Ovary (tissue), 3 donors: ENCODE measurements at regions not wholly inside any gene's neighbourhood (a gene's known extent, or its start where the extent isn't known, plus 50 kb on each side); places are given as distances from the start of the nearest gene placed in this dataset.

Experiments used
- EP300 ChIP-seq: sonication (generic); formaldehyde crosslinking; IDR thresholded peaks from one replicate; pipeline ENCODE4 v1.6.1; 2017; ENCODE audit warnings: antibody characterized with exemption
- POLR2A ChIP-seq: fragments of 450-650 bp; IDR thresholded peaks from one replicate; pipeline ENCODE4 v1.6.1; 2017; ENCODE audit warnings: antibody characterized with exemption, mild to moderate bottlenecking, moderate library complexity
- TF ChIP-seq, protein P1 (sequence below), 3 donors: fragments of 450-650 bp in 2 of 3; fragments of 200-600 bp in 1 of 3; IDR thresholded peaks; one replicate each; pipeline versions ENCODE4 v1.5.1 to v1.8.0; 2016 to 2022; ENCODE audit warnings: antibody characterized with exemption in 3 of 3, mild to moderate bottlenecking in 1 of 3
- donor health status: DM: no; HTN: no; CAD: no.

DNA sequence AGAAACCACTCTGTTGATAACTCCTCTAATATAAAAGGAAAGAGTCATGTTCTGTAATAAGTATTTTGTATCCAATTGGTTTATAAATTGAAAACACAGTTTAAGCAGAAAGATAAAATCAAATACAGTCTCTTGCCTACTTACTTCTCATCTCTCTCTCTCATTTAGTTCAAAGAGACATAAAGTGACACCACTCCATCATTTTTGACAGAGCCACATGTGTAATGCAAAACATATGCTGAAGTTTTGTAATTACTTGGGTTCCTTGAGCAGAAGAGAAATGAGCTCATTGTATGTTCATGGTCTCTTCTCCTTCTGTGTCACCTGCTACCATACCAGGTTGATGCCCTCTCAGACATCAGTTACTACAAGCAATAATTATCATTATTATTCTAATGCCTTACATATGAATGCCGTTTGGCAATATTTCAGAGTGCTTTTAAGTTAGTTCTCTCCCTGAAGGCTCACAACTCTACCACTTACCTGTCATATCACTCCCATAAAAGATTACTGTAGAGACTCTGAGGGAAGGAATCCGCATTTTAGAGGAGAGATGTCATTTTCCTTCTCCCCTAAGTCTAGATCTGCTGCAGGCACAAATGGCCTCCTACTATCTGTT lies 59.9 kb upstream of the SKAP2 start:
- TF ChIP-seq, protein P1, sequence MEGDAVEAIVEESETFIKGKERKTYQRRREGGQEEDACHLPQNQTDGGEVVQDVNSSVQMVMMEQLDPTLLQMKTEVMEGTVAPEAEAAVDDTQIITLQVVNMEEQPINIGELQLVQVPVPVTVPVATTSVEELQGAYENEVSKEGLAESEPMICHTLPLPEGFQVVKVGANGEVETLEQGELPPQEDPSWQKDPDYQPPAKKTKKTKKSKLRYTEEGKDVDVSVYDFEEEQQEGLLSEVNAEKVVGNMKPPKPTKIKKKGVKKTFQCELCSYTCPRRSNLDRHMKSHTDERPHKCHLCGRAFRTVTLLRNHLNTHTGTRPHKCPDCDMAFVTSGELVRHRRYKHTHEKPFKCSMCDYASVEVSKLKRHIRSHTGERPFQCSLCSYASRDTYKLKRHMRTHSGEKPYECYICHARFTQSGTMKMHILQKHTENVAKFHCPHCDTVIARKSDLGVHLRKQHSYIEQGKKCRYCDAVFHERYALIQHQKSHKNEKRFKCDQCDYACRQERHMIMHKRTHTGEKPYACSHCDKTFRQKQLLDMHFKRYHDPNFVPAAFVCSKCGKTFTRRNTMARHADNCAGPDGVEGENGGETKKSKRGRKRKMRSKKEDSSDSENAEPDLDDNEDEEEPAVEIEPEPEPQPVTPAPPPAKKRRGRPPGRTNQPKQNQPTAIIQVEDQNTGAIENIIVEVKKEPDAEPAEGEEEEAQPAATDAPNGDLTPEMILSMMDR (IDR thresholded peaks at IDR 0.05), result no peak
- no peak for TF ChIP-seq EP300
- no peak for TF ChIP-seq POLR2A
